GM23248 (cell line): ENCODE measurements at regions not wholly inside any gene's neighbourhood (a gene's known extent, or its start where the extent isn't known, plus 50 kb on each side); places are given as distances from the start of the nearest gene placed in this dataset.

Source experiments
- EZH2 ChIP-seq: fragments of 200-600 bp; sonication (generic); IDR thresholded peaks from 2 replicates; pipeline ENCODE4 v1.6.1; 2018; ENCODE audit warnings: antibody characterized with exemption, mild to moderate bottlenecking; ENCODE audit not compliant: insufficient read depth, poor library complexity, severe bottlenecking
- EZH2phosphoT487 ChIP-seq: fragments of 200-600 bp; sonication (generic); IDR thresholded peaks from 2 replicates; pipeline ENCODE4 v1.6.1; 2018; ENCODE audit warnings: antibody characterized with exemption, moderate library complexity, mild to moderate bottlenecking, low read depth; ENCODE audit not compliant: insufficient read depth

- TF ChIP-seq EZH2phosphoT487, result no peak
- TF ChIP-seq EZH2, result no peak
Measured at GRCh38 chr10:83517456-83517855, 621.9 kb upstream of the GHITM start.
